HG03460 (cell line): ENCODE measurements at regions not wholly inside any gene's neighbourhood (a gene's known extent, or its start where the extent isn't known, plus 50 kb on each side); places are given as distances from the start of the nearest gene placed in this dataset.
"Not testable (repeated sequence)": the region's sequence is repeated elsewhere in the genome, so short reads cannot be mapped to it uniquely, and the experiment has no call there.

ENCODE experiments used
- ATAC-seq: cut with Tn5 transposase; IDR thresholded peaks from one replicate; pipeline ENCODE4 v1.9.1; 2021; ENCODE audit not compliant: unreplicated experiment

DNA sequence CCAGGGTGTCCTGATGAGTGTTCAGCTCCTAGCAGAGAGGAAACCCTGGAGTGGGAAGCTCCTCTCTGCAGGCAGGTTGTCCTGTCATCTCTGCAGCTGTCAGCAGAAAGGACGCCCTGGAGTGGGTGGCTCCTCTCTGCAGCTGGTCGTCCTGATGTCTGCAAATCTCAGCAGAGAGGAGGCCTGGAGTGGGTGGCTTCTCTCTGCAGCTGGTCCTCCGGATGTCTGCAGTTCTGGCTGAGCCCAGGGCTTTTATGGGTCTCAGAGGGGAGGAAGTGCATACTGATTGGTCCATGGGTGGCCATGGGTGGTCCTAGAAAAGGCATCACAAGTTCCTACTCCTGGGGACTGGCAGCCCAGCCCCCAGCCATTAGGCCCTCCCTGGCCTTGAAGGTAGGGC, 102.6 kb upstream of the BNIP2 start:
- no peak for ATAC-seq

DNA sequence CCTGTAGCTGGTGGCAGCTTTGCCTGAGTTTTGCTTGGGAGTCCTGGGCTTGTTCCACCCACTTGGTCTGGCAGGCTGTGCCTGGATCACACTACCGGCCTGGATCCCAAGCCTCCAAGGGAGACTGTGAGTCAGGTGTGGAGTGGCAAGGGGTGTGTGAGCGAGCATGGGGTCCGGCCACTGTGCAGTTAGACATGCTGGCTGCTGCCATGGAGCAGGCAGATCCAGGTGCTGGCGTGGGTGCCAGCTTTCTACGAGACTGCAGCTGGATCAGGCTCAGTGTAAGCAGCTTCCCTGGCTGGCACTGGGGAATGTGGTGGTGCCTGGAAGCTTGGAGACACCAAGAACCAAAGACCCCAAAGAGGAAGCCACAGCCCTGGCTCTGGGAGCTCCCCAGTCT, 102.0 kb upstream of the BNIP2 start:
- no peak for ATAC-seq

DNA sequence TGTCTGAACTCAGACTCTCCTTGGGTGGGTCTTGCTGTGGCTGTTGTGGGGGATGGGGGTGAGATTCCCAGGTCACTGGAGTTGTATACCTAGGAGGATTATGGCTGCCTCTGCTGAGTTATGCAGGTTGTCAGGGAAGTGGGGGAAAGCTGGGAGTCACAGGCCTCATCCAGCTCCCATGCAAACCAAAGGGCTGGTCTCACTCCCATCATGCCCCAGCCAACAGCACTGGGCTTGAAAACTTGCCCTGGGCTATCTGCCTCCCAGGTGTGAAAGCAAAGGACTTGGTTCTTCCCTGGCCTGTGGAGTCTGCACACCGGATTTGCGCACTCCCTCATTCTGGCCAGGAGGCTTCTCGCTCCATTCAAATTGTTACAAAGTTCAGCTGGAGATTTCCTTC, 97.3 kb upstream of the BNIP2 start:
- not testable (repeated sequence) for ATAC-seq

DNA sequence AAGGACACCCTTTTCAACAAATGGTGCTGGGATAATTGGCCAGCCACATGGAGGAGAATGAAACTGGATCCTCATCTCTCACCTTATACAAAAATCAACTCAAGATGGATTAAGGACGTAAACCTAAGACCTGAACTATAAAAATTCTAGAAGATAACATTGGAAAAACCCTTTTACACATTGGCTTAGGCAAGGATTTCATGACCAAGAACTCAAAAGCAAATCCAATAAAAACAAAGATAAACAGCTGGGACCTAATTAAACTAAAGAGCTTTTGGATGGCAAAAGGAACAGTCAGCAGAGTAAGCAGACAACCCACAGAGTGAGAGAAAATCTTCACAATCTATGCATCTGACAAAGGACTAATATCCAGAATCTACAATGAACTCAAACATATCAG, 96.9 kb upstream of the BNIP2 start:
- ATAC-seq, result not testable (repeated sequence)

DNA sequence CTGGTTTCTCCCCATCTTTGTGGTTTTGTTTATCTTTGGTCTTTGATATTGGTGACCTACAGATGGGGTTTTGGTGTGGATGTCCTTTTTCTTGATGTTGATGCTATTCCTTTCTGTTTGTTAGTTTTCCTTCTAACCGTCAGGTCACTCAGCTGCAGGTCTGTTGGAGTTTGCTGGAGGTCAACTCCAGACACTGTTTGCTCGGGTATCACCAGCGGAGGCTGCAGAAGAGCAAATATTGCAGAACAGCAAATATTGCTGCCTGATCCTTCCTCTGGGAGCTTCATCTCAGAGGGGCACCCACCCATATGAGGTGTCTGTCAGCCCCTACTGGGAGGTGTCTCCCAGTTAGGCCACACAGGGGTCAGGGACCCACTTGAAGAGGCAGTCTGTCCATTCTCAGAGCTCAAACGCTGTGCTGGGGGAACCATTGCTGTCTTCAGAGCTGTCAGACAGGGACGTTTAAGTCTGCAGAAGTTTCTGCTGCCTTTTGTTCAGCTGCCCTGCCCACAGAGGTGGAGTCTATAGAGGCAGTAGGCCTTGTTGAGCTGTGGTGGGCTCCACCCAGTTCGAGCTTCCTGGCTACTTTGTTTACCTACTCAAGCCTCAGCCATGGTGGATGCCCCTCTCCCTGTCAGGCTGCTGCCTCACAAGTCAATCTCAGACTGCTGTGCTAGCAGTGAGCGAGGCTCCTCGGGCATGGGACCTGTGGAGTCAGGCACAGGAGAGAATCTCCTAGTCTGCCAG, 94.8 kb upstream of the BNIP2 start:
- not testable (repeated sequence) for ATAC-seq

DNA sequence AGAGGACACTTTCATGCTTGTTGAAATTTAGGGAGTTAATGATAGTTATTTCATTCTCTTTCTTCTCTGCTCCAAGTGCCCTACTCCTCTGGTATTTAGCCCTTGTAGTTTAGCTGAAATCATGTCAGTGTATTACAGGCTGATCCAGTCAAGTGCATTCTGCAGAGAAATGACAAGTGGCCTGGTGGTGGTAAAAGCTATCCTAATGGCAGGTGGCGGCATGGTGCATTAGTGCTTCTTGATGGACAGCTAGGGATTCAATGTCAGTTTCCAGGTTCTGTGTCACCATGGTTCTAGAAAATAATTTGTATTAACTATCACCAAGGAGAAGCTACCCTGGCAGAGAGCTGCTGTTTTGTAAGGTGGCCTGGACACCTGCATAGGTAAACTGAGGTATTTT, 90.0 kb upstream of the BNIP2 start:
- no peak for ATAC-seq

DNA sequence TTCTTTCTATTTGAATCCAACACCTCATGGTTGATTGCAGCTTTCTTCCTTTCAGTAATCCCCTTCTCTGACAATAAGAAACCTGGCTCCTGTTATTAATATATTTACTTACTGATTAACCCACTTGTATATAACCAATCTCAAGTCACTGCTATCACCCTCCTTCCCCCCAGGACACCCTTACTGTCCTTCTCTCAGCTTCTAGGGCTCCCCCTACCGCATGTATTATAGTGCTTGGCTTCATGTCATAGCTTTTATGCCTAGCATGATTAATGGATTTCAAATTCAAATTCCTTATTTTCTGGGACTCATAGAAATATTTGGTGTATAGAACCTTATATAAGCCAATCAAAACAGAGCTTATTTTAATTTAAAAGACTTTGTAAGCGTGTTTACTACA, 75.7 kb upstream of the BNIP2 start:
- no peak for ATAC-seq

DNA sequence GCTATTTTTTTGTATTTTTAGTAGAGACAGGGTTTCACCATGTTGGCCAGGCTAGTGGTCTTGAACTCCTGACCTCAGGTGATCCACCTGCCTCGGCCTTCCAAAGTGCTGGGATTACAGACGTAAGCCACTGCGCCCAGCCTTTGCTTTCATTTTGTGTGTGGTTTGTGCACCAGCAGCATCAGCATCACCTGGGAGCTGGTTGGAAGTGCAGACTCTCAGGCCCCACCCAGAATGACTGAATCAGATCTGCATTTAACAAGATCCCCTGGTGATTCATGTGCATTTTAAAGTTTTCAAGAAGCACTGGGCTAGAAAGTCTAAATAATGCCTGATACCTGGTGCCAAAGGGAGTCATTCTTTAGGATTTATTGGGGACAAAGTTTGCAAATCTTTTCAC, 73.4 kb upstream of the BNIP2 start:
- ATAC-seq, result no peak

DNA sequence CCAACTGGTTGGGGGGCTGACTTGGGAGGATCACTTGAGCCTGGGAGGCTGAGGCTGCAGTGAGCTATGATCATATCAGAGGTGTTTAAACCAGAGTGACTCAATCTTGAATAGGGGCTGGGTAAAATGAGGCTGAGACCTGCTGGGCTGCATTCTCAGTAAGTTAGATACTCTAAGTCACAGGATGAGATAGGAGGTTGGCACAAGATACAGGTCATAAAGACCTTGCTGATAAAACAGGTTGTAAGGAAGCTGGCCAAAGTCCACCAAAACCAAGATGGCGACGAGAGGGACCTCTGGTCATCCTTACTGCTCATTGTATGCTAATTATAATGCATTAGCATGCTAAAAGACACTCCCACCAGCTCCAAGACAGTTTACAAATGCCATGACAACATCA, 71.1 kb upstream of the BNIP2 start:
- ATAC-seq, result not testable (repeated sequence)

DNA sequence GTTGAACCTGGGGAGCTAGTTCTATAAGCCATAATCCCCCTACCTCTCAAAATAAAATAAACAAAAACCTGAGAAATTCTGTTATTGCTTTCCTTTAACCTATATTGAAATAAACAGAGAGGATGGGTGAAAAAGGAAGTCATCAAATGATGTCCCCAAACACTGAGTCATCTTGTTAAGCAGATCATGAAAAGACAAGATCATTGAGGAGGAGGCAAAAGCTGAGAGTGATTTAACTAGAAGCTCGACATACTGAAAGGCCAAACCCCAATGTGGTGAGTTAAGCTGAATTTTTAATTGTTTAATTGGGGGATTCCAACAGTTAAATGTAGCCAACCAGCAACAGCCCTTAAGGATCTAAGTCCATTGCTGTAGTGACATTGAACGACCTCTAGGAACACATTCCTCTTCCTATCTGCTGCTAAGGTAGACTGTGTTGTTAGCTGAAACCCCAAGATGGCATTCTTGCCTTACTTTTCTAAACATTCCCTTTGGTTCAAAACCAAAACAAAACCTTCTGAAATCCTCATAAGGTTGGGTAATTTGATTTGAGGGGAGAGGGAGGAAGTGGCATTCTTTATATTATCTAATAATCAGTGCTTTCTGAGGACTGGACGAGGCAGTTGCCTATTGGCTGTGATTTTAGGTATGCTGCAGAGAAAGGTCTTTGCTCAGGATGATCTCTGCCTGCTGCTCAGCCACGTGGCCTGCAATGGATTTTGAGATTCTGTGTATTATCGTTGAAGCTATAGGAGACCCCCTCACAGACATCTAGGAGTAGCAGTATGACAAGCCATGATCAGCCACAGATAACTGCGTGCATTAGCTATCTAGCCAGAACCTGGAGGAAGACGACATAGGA, 62.7 kb upstream of the BNIP2 start:
- ATAC-seq, result no peak

DNA sequence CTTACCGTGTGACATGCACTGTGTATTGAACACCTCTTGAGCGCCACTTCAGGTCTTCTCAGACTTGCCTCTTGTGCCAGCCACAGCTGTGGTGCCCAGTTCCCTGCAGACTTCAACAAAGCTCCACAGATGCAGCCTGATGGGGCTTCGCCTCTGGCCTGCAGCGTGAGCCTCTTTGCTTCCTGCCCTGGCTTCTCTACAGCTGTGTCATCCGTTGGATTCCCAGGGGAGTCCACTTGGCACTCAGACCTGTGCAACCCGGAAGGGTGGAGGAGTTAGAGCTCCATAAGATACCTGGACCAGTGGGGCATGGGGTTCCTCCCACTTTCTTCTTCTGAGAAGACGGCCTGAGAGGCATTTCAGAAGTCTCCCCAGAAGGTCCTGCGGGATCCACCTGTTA, 57.7 kb upstream of the BNIP2 start:
- no peak for ATAC-seq

DNA sequence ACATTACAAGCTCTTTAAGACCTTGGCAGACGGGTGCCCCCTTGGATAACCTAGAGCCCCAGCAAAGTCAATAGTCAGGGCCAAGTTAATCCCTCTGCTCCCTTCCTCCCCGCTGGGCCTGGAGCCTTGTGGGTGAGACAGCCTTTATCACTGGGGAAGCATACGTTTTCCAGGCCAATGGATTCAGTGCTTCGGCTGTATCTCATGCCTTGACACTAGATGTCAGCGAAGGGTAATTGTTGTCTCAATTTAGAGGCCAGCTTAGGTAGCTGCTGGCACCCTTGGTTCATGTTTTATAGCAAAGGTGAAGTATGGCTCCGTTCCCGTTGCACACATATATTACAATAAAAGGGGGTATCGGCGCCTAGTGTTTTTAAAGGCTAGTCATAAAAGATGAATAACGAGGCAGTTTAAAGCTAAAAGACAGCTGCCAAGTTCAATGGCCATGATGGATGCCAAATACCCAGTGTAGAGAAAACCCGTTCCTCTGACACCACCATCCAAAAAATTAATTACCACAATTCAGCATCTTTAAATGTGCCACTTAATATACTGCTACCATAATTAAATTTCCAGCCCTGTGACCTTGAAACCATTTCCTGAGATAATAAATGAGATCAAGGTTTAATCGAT, 52.3 kb upstream of the BNIP2 start:
- no peak for ATAC-seq

DNA sequence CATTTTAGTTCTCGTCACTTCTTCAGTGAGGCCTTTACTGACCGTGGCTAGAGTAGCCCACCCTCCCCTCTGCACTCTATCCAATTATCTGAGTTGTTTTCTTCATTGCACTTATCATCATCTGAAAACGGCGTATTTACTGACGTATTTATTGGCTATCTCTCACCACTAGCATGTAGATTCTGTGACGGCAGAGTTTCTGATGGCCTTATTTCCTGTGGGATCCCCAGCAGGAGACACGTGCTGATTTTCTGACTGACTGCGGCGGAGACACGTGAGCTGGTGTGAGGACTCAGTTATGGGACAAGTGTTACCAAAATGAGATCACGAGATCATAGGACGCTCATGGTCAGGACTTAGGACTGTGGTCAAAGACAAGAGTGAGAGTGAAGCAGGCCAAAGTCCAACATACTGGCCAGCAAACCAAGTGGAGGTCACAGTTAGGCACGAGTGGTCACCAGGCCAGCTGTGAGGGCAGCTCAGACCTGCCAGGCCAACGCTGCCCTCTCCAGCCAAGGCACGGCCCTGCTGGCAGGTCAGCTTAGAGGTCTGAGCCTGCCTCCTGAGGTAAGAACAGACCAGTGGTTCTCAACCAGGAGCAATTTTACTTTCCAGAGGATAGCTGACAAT, 50.6 kb upstream of the BNIP2 start:
- ATAC-seq, result no peak
